ENCODE measurements at regions not wholly inside any gene's neighbourhood (a gene's known extent, or its start where the extent isn't known, plus 50 kb on each side); places are given as distances from the start of the nearest gene placed in this dataset.

GRCh38 chr18:5625076-5625475 is 81.3 kb upstream of the EPB41L3 start:
- 40 to 69% methylated on average over 3 to 4 of the region's 4 CpGs for WGBS, 2 donors (ENCODE audit: low coverage in 1 of 2)
- Histone ChIP-seq H3K9me3 (no peaks in the 10 kb centered on the region), H3K27ac (no peak overlapping the region), H3K27me3 (no peaks in the 10 kb centered on the region), H3K36me3 (no peaks in the 10 kb centered on the region), H3K4me3 (no peak overlapping the region), H3K4me1 (peaks cover 0 to 22% (median 9%) of the 10 kb centered on the region in 4 donors)
- DNase-seq = no peak
- TF ChIP-seq CTCF (IDR thresholded peaks at IDR 0.05) (no peak), POLR2AphosphoS5 (IDR thresholded peaks at IDR 0.05) (no peak), EP300 (IDR thresholded peaks at IDR 0.05; ENCODE audit: low read depth) (no peak), POLR2A (IDR thresholded peaks at IDR 0.05) (no peak)
- intact Hi-C loops (cut with DNase I; ENCODE audit: low total_unique reads) = no loop called here
- in situ Hi-C loops (cut with MboI; ENCODE audit: low pct_ligation_motif_present in 1 of 4, low pct_unique_long_range_greater_than_20kb in 1 of 4, low sequenced_read_pairs in 3 of 4) = no loop called here

DNA sequence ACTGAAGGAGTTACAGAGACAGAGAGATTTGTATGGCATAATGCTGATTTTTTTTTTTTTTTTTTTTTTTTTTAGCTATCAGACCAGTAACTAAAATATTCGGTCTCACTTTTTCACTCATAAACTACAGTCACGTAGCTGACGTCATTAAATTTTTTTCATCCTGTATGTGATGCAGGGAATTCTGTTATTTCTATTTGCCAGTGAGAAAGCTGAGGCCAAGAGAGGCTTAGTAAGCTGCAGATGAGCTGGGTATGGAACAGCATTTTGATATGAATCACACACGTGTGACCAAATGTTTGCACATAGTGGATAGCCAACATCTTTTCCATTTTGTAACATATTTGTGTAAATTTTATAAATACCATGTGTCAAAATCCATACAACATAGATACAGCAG is 79.1 kb upstream of the EPB41L3 start:
- in situ Hi-C loops (cut with MboI; ENCODE audit: low pct_ligation_motif_present in 1 of 4, low pct_unique_long_range_greater_than_20kb in 1 of 4, low sequenced_read_pairs in 3 of 4) (loop anchor here in 1 of 4 donors (25.0 kb wide), 1 partner anchor 214 kb away; no protein-coding TSS in a partner anchor), intact Hi-C loops (cut with DNase I; ENCODE audit: low total_unique reads) (no loop called here)
- DNase-seq = no peak
- TF ChIP-seq EP300 (IDR thresholded peaks at IDR 0.05; ENCODE audit: low read depth) = no peak
- TF ChIP-seq POLR2A (IDR thresholded peaks at IDR 0.05) = no peak
- TF ChIP-seq POLR2AphosphoS5 (IDR thresholded peaks at IDR 0.05) = no peak
- no peak for TF ChIP-seq CTCF (IDR thresholded peaks at IDR 0.05)
- Histone ChIP-seq H3K4me3 (no peak overlapping the region), H3K9me3 (no peaks in the 10 kb centered on the region), H3K36me3 (no peaks in the 10 kb centered on the region), H3K27me3 (no peaks in the 10 kb centered on the region), H3K27ac (no peak overlapping the region), H3K4me1 (peaks cover 0 to 16% (median 4%) of the 10 kb centered on the region in 4 donors)
- WGBS, 2 donors (ENCODE audit: low coverage in 1 of 2) = 85 to 92% methylated on average over 3 to 4 of the region's 4 CpGs

GRCh38 chr18:5620289-5620688 is 76.5 kb upstream of the EPB41L3 start:
- no peak for TF ChIP-seq CTCF (IDR thresholded peaks at IDR 0.05)
- TF ChIP-seq POLR2AphosphoS5 (IDR thresholded peaks at IDR 0.05) = no peak
- Histone ChIP-seq H3K4me1 (no peaks in the 10 kb centered on the region), H3K27ac (no peak overlapping the region), H3K36me3 (no peaks in the 10 kb centered on the region), H3K9me3 (no peaks in the 10 kb centered on the region), H3K4me3 (no peak overlapping the region), H3K27me3 (no peaks in the 10 kb centered on the region)
- intact Hi-C loops (cut with DNase I; ENCODE audit: low total_unique reads) (no loop called here), in situ Hi-C loops (cut with MboI; ENCODE audit: low pct_ligation_motif_present in 1 of 4, low pct_unique_long_range_greater_than_20kb in 1 of 4, low sequenced_read_pairs in 3 of 4) (loop anchor here in 1 of 4 donors (25.0 kb wide), 1 partner anchor 217 kb away; no protein-coding TSS in a partner anchor)
- WGBS, 2 donors (ENCODE audit: low coverage in 1 of 2) = 69 to 77% methylated on average over 3 of the region's 3 CpGs
- no peak for DNase-seq

GRCh38 chr18:5619376-5619775 is 75.6 kb upstream of the EPB41L3 start:
- intact Hi-C loops (cut with DNase I; ENCODE audit: low total_unique reads) (no loop called here), in situ Hi-C loops (cut with MboI; ENCODE audit: low pct_ligation_motif_present in 1 of 4, low pct_unique_long_range_greater_than_20kb in 1 of 4, low sequenced_read_pairs in 3 of 4) (loop anchor here in 1 of 4 donors (25.0 kb wide), 1 partner anchor 218 kb away; no protein-coding TSS in a partner anchor)
- H3K27me3 ChIP-seq = no peaks in the 10 kb centered on the region
- H3K36me3 ChIP-seq = no peaks in the 10 kb centered on the region
- H3K4me1 ChIP-seq = no peaks in the 10 kb centered on the region
- no peak overlapping the region for H3K4me3 ChIP-seq
- H3K9me3 ChIP-seq = no peaks in the 10 kb centered on the region
- WGBS, 2 donors (ENCODE audit: low coverage in 1 of 2) = 43% methylated on average over 1 of the region's 1 CpG; no CpG with 5 or more reads in 1 of the 2 donors
- TF ChIP-seq CTCF (IDR thresholded peaks at IDR 0.05) (no peak), POLR2A (IDR thresholded peaks at IDR 0.05) (no peak)
- no peak for DNase-seq
- no peak overlapping the region for H3K27ac ChIP-seq

All from transverse colon (tissue), 4 donors.